Panc1 (cell line): ENCODE measurements at regions not wholly inside any gene's neighbourhood (a gene's known extent, or its start where the extent isn't known, plus 50 kb on each side); places are given as distances from the start of the nearest gene placed in this dataset.

Source experiments
- ATAC-seq: fragments of 200-7000 bp; cut with Tn5 transposase; 2 replicates; pipeline ENCODE4 v1.9.1; 2020; ENCODE audit warnings: mild to moderate bottlenecking, moderate library complexity
- BruUV-seq: library from RNA; stranded (reverse); fragments of 400-500 nt; replicated peaks from 2 replicates; lab custom pipeline; 2021; lab: Mats Ljungman, UMichigan
- CTCF ChIA-PET: fragments of 300-600 bp; sonication (Branson Sonifier 250); formaldehyde crosslinking; loops from one replicate; lab custom pipeline; 2022; ENCODE audit warnings: antibody characterized with exemption; lab: Charles Lee
- POLR2A ChIA-PET: fragments of 300-600 bp; sonication (Branson Sonifier 250); formaldehyde crosslinking; loops from one replicate; lab custom pipeline; 2022; ENCODE audit warnings: antibody characterized with exemption; lab: Charles Lee
- DNase-seq: peaks from one replicate; pipeline ENCODE4 v3.0.0-alpha.2; 2010; ENCODE audit warnings: low read depth, low spot score
- H3K27ac ChIP-seq: 2 replicates; pipeline ENCODE4 v1.5.1; 2011; ENCODE audit warnings: mild to moderate bottlenecking, low read length, inconsistent platforms
- H3K27me3 ChIP-seq: fragments of 200-500 bp; sonication (Bioruptor generic); 2 replicates; pipeline ENCODE4 v1.6.0; 2014; ENCODE audit warnings: low read length, inconsistent platforms; ENCODE audit not compliant: control insufficient read depth, insufficient read depth
- H3K36me3 ChIP-seq: fragments of 200-500 bp; sonication (Bioruptor generic); 2 replicates; pipeline ENCODE4 v1.5.1; 2014; ENCODE audit warnings: inconsistent platforms, mild to moderate bottlenecking, low read length, moderate library complexity; ENCODE audit not compliant: control insufficient read depth, insufficient read depth
- H3K4me1 ChIP-seq: 2 replicates; pipeline ENCODE4 v1.5.1; 2011; ENCODE audit warnings: inconsistent platforms, mild to moderate bottlenecking, low read length, moderate library complexity; ENCODE audit not compliant: control insufficient read depth, insufficient read depth
- H3K4me3 ChIP-seq, 2 experiments: 2 replicates each; pipeline ENCODE4 v1.5.1; 2011 to 2012; ENCODE audit warnings: low read depth in 2 of 2, low read length in 2 of 2, mild to moderate bottlenecking in 2 of 2, inconsistent platforms in 1 of 2, moderate library complexity in 1 of 2
- H3K9me3 ChIP-seq: fragments of 200-500 bp; sonication (Bioruptor generic); 2 replicates; pipeline ENCODE4 v1.5.1; 2014; ENCODE audit warnings: low read depth, mild to moderate bottlenecking, inconsistent platforms, low read length, moderate library complexity; ENCODE audit not compliant: control insufficient read depth, insufficient read depth
- POLR2AphosphoS5 ChIP-seq: IDR thresholded peaks from 2 replicates; pipeline ENCODE4 v1.6.1; 2012; ENCODE audit warnings: mild to moderate bottlenecking, low read depth, low read length, moderate library complexity
- SIN3A ChIP-seq: IDR thresholded peaks from 2 replicates; pipeline ENCODE4 v1.6.1; 2012; ENCODE audit warnings: low read depth, mild to moderate bottlenecking, low read length, moderate library complexity, borderline replicate concordance; ENCODE audit not compliant: insufficient read depth
- TCF7L2 ChIP-seq: IDR thresholded peaks from 2 replicates; pipeline ENCODE4 v1.6.1; 2011; ENCODE audit warnings: mild to moderate bottlenecking, low read depth, low read length, inconsistent platforms
- in situ Hi-C: cut with HindIII; loops from 2 replicates; pipeline ENCODE4 v1.10.0; 2016; ENCODE audit warnings: low sequenced_read_pairs, low pct_unique_long_range_greater_than_20kb
- intact Hi-C: fragments of 100-400 bp; cut with micrococcal nuclease; formaldehyde crosslinking; loops from one replicate; pipeline ENCODE4 v1.10.0; 2022; ENCODE audit not compliant: unreplicated experiment
- TF ChIP-seq, protein P1 (sequence below): fragments of 450-650 bp; IDR thresholded peaks from 2 replicates; pipeline ENCODE4 v1.5.1; 2017; ENCODE audit warnings: mild to moderate bottlenecking
- TF ChIP-seq, protein P2 (sequence below), 2 experiments: IDR thresholded peaks; 2 replicates each; pipeline ENCODE4 v1.6.1; 2011 to 2012; ENCODE audit warnings: low read depth in 2 of 2, control low read depth in 1 of 2, low read length in 1 of 2, mild to moderate bottlenecking in 1 of 2, moderate library complexity in 1 of 2; ENCODE audit not compliant: insufficient read depth in 1 of 2

DNA sequence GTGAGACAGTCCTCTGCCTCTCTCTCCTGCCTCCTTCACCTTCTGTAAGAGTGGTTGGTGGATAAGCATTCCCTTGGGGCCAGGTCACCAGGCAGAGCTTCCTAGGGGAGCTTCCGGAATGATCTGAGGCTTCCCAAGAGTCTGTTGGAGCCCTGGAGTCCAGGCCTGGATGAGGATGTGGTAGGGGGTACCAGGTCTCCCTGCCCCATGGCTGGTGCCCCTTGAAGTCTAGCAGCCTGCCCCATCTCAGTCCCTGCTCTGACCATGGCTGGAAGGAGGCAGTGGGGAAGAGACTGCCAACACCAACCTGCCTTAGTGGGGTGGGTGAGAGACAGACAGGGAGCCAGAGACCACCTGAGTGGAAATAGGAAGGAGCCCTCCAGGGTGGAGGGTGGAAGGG, 1316.9 kb downstream of the UQCRFS1 start:
- no peak overlapping the region for H3K27ac ChIP-seq
- H3K4me1 ChIP-seq, result no peaks in the 10 kb centered on the region
- TF ChIP-seq POLR2AphosphoS5 (no peak), SIN3A (no peak), TCF7L2 (no peak)
- TF ChIP-seq, protein P1, sequence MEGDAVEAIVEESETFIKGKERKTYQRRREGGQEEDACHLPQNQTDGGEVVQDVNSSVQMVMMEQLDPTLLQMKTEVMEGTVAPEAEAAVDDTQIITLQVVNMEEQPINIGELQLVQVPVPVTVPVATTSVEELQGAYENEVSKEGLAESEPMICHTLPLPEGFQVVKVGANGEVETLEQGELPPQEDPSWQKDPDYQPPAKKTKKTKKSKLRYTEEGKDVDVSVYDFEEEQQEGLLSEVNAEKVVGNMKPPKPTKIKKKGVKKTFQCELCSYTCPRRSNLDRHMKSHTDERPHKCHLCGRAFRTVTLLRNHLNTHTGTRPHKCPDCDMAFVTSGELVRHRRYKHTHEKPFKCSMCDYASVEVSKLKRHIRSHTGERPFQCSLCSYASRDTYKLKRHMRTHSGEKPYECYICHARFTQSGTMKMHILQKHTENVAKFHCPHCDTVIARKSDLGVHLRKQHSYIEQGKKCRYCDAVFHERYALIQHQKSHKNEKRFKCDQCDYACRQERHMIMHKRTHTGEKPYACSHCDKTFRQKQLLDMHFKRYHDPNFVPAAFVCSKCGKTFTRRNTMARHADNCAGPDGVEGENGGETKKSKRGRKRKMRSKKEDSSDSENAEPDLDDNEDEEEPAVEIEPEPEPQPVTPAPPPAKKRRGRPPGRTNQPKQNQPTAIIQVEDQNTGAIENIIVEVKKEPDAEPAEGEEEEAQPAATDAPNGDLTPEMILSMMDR, result no peak
- TF ChIP-seq, protein P2, sequence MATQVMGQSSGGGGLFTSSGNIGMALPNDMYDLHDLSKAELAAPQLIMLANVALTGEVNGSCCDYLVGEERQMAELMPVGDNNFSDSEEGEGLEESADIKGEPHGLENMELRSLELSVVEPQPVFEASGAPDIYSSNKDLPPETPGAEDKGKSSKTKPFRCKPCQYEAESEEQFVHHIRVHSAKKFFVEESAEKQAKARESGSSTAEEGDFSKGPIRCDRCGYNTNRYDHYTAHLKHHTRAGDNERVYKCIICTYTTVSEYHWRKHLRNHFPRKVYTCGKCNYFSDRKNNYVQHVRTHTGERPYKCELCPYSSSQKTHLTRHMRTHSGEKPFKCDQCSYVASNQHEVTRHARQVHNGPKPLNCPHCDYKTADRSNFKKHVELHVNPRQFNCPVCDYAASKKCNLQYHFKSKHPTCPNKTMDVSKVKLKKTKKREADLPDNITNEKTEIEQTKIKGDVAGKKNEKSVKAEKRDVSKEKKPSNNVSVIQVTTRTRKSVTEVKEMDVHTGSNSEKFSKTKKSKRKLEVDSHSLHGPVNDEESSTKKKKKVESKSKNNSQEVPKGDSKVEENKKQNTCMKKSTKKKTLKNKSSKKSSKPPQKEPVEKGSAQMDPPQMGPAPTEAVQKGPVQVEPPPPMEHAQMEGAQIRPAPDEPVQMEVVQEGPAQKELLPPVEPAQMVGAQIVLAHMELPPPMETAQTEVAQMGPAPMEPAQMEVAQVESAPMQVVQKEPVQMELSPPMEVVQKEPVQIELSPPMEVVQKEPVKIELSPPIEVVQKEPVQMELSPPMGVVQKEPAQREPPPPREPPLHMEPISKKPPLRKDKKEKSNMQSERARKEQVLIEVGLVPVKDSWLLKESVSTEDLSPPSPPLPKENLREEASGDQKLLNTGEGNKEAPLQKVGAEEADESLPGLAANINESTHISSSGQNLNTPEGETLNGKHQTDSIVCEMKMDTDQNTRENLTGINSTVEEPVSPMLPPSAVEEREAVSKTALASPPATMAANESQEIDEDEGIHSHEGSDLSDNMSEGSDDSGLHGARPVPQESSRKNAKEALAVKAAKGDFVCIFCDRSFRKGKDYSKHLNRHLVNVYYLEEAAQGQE (IDR thresholded peaks at IDR 0.05; ENCODE audit: insufficient read depth in 1 of 2, low read depth in 2 of 2, low read length in 1 of 2), result no peak
- no peaks in the 10 kb centered on the region for H3K36me3 ChIP-seq
- ChIA-PET CTCF (no interaction called here), POLR2A (no interaction called here)
- DNase-seq (no peak), ATAC-seq (no peak)
- H3K9me3 ChIP-seq, result no peaks in the 10 kb centered on the region
- H3K4me3 ChIP-seq, result no peak overlapping the region
- intact Hi-C loops, result no loop called here
- no peaks in the 10 kb centered on the region for H3K27me3 ChIP-seq
- no TSS peak for BruUV-seq
- in situ Hi-C loops, result no loop called here

DNA sequence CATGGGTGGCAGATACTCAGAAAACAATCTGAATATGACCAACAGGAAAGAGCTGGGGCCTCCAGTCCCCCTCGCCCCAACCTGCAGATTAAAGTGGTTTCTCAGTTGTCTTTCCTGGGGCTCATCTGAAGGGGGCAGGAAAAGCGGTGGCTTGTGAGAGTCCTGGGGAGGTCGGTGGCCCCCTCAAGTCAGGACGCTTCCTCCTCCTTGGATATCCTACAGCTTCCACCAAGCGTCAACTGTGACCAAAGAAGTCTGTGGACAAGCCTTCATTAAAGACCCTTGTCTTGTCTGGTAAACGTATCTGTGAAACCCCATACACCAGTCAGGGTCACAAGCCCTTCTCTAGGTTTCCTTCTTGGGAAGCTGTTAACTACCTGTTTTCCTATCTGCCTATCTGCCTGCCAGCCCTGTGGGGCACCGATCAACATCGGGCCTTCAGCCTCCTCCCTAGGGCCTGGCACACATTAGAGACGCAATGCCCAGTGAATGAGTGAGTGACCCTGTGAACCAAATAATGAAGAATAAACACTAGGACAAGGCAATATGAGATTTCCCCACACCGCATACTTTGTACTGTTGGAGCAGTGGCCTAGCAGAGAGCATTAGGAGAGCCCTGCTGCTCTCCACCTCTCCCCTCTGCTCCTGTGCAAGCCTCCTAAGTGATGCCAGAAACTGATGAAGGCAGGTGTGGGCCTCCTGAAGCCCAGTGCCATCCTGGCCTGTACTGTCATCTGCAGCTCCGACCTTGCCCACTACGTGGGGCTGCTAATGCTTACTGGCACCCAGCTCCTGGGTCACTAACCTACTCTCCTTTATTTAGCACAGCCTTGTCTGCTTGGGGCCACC, 1317.8 kb downstream of the UQCRFS1 start:
- ChIA-PET POLR2A (no interaction called here), CTCF (no interaction called here)
- intact Hi-C loops, result no loop called here
- H3K4me3 ChIP-seq, result no peak overlapping the region
- H3K36me3 ChIP-seq, result no peaks in the 10 kb centered on the region
- H3K9me3 ChIP-seq, result no peaks in the 10 kb centered on the region
- in situ Hi-C loops, result no loop called here
- H3K27me3 ChIP-seq, result no peaks in the 10 kb centered on the region
- ATAC-seq (no peak), DNase-seq (no peak)
- no TSS peak for BruUV-seq
- TF ChIP-seq POLR2AphosphoS5 (no peak), SIN3A (no peak), TCF7L2 (no peak)
- TF ChIP-seq, protein P1, result no peak
- TF ChIP-seq, protein P2 (IDR thresholded peaks at IDR 0.05; ENCODE audit: insufficient read depth in 1 of 2, low read depth in 2 of 2, low read length in 1 of 2), result no peak
- H3K4me1 ChIP-seq, result no peaks in the 10 kb centered on the region
- no peak overlapping the region for H3K27ac ChIP-seq
